ENCODE measurements at regions not wholly inside any gene's neighbourhood (a gene's known extent, or its start where the extent isn't known, plus 50 kb on each side); places are given as distances from the start of the nearest gene placed in this dataset.

- no peak for DNase-seq
These were observed 262.8 kb downstream of the BRD1 start for GRCh38 chr22:49564666-49565515.

GRCh38 chr22:49564054-49564453, 263.6 kb downstream of the BRD1 start:
- DNase-seq: no peak

- DNase-seq: no peak
These were observed 264.9 kb downstream of the BRD1 start for GRCh38 chr22:49562685-49563249.

GRCh38 chr22:49561976-49562375, 265.7 kb downstream of the BRD1 start:
- DNase-seq: no peak

- no peak for DNase-seq
These were observed 266.3 kb downstream of the BRD1 start for GRCh38 chr22:49561338-49561737.

- no peak for DNase-seq
These were observed 272.1 kb downstream of the BRD1 start for GRCh38 chr22:49555526-49555925.

GRCh38 chr22:49554741-49555140, 272.9 kb downstream of the BRD1 start:
- no peak for DNase-seq

- no peak for DNase-seq
These were observed 273.4 kb downstream of the BRD1 start for GRCh38 chr22:49554296-49554625.

- no peak for DNase-seq
These were observed 274.0 kb downstream of the BRD1 start for GRCh38 chr22:49553518-49554295.

- DNase-seq: no peak
These were observed 274.6 kb downstream of the BRD1 start for GRCh38 chr22:49553076-49553475.

- no peak for DNase-seq
These were observed 275.6 kb downstream of the BRD1 start for GRCh38 chr22:49551897-49552614.

- no peak for DNase-seq
These were observed 276.2 kb downstream of the BRD1 start for GRCh38 chr22:49551446-49551845.

- DNase-seq: no peak
These were observed 276.8 kb downstream of the BRD1 start for GRCh38 chr22:49550766-49551362.

GRCh38 chr22:49550141-49550430, 277.6 kb downstream of the BRD1 start:
- DNase-seq: no peak

- DNase-seq: no peak
These were observed 278.2 kb downstream of the BRD1 start for GRCh38 chr22:49549256-49550140.

- DNase-seq: no peak
These were observed 279.1 kb downstream of the BRD1 start for GRCh38 chr22:49548356-49549202.

- DNase-seq: no peak
These were observed 279.9 kb downstream of the BRD1 start for GRCh38 chr22:49547751-49548239.

- DNase-seq: no peak
These were observed 280.7 kb downstream of the BRD1 start for GRCh38 chr22:49546811-49547585.

- DNase-seq: no peak
These were observed 282.1 kb downstream of the BRD1 start for GRCh38 chr22:49545606-49546005.

- DNase-seq: no peak
These were observed 283.4 kb downstream of the BRD1 start for GRCh38 chr22:49544286-49544685.

All from hematopoietic multipotent progenitor cell treated with erythropoietin and hydrocortisone succinate and interleukin-3 and kit ligand, for 6 days (in vitro differentiated cells).